ENCODE measurements at regions not wholly inside any gene's neighbourhood (a gene's known extent, or its start where the extent isn't known, plus 50 kb on each side); places are given as distances from the start of the nearest gene placed in this dataset.

DNA sequence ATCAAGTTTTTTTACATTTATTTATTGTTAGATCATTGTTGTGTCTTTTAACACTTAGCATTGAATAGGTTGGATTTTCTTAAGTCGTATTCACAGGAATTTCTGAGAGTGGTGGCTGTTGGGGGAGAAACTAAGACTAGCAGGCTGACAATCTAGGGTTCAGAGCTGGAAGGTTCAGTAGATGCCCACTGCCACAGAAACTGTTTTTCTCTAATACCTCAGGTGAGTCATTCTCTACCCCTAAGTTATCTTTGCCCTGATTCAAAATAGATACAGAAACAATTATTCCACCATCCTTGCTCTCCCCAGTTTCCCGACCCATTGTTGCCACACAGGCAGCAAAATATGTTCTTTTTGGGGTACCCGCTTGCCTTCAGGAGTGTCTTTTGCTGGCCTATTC, 870.8 kb upstream of the ID2 start:
- TF ChIP-seq CTCF (conservative IDR thresholded peaks at IDR 0.05; ENCODE audit: low read depth, low read length) (no peak), EZH2 (IDR thresholded peaks at IDR 0.05; ENCODE audit: borderline replicate concordance, low read depth, low read length, poor library complexity, severe bottlenecking) (no peak)
